GM12865 (cell line): ENCODE measurements at regions not wholly inside any gene's neighbourhood (a gene's known extent, or its start where the extent isn't known, plus 50 kb on each side); places are given as distances from the start of the nearest gene placed in this dataset.
A peak's percentile ranks its signal among the peaks of the same experiment; 100 is the strongest.

Experiments
- DNase-seq: peaks from one replicate; pipeline ENCODE4 v3.0.0; 2010; ENCODE audit warnings: low read depth
- H3K4me3 ChIP-seq: 2 replicates; pipeline ENCODE4 v1.5.1; 2011; ENCODE audit warnings: mild to moderate bottlenecking, low read depth, low read length, control low read depth
- TF ChIP-seq, protein P1 (sequence below): IDR thresholded peaks from 2 replicates; pipeline ENCODE4 v1.5.1; 2011; ENCODE audit warnings: low read length, control low read depth, low read depth, inconsistent platforms; ENCODE audit not compliant: insufficient read depth; ENCODE audit errors: missing control alignments

DNA sequence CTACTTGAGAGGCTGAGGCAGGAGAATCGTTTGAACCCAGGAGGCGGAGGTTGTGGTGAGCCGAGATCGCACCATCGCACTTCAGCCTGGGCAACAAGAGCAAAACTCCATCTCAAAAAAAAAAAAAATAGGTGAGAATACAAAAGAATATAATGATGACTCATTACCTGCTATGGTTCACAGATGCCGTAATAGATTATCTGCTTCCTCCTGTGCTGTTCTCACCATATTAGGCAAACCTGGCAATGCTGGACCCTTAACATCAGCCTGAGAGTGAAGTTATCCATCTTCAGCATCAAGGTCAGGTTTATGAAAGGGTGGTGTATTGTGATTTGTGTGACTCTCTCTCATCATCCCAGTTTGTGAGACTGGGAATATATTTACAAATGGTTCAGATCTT, 271.3 kb upstream of the CPHXL start:
- TF ChIP-seq, protein P1, sequence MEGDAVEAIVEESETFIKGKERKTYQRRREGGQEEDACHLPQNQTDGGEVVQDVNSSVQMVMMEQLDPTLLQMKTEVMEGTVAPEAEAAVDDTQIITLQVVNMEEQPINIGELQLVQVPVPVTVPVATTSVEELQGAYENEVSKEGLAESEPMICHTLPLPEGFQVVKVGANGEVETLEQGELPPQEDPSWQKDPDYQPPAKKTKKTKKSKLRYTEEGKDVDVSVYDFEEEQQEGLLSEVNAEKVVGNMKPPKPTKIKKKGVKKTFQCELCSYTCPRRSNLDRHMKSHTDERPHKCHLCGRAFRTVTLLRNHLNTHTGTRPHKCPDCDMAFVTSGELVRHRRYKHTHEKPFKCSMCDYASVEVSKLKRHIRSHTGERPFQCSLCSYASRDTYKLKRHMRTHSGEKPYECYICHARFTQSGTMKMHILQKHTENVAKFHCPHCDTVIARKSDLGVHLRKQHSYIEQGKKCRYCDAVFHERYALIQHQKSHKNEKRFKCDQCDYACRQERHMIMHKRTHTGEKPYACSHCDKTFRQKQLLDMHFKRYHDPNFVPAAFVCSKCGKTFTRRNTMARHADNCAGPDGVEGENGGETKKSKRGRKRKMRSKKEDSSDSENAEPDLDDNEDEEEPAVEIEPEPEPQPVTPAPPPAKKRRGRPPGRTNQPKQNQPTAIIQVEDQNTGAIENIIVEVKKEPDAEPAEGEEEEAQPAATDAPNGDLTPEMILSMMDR: no peak
- no peak for DNase-seq
- H3K4me3 ChIP-seq: no peak overlapping the region

DNA sequence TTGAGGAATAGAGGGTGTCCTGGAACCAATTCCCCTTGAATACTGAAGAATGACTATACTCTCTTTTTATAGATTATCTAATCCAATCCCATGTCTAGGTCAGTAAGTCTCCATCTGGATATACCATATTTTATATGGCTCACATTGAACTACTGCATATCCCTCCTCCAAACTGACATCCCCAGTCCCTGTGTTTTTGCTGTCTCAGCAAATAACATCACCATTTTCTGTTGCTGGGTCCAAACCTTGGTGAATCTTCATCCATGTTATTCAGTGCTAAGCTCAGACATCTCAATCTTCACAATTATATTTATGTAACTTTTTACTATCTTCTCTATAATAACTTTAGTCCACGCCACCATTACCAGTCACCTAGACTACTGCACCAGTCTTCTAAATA, 269.6 kb upstream of the CNTNAP4 start:
- DNase-seq: no peak
- TF ChIP-seq, protein P1: no peak

DNA sequence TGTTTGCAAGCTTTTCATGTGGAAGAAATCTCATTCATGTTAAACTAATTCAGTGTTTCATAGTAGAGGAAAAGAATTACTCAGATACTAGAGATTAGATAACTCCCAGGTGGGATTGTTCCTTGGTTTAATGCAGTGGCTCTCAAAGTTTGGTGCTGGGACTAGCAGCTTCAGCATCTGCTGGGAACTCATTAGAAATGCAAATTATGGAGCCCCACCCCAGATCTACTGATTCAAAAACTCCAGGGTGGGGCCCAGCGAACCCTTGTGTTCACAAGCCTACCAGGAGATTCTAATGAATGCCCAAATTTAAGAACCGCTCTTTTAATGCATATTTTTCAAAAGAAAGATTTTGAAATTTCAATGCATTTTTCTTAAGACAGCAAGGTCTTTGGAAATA, 253.4 kb upstream of the CNTNAP4 start:
- DNase-seq: no peak
- no peak overlapping the region for H3K4me3 ChIP-seq
- TF ChIP-seq, protein P1: no peak

More for the DNA sequence above, 269.6 kb upstream of the CNTNAP4 start:
- no peak overlapping the region for H3K4me3 ChIP-seq

DNA sequence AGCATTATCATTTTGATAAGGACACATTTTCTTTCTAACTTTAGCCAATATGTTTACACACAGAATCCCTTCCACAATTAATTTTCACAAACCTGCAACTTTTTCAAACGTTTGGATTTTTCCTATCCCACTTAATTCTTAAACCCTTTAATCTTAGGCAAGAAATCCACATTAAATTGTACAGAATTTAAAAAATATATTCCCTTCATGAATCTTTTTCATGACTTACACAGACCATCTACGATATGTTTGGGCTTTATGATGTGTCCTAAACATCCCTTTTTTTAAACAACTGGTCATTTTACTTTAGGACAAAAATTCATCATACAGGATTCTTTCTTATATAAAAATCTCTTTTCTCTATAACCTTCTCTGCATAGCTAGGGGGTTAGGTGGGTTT, 241.5 kb upstream of the CNTNAP4 start:
- H3K4me3 ChIP-seq: no peak overlapping the region
- TF ChIP-seq, protein P1: no peak
- DNase-seq: no peak

DNA sequence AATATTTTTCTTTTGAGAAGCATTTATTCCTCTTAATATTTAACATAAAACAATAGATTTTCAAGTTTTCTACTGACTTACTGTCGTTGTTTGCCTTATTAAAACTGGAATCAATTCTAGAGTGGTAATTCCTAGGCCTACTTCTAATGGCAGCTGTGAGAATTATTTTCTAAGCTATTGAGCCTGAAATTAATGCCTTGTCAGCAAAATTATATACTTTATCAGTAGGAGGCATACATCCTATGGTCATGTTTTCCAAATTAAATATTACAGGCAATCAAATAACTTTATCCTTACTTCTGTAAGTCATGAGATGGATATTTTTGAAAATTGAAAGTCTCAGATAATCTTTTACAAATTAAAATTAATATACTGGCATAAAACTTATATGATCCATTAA, 239.1 kb upstream of the CNTNAP4 start:
- H3K4me3 ChIP-seq: no peak overlapping the region
- TF ChIP-seq, protein P1: no peak
- no peak for DNase-seq

DNA sequence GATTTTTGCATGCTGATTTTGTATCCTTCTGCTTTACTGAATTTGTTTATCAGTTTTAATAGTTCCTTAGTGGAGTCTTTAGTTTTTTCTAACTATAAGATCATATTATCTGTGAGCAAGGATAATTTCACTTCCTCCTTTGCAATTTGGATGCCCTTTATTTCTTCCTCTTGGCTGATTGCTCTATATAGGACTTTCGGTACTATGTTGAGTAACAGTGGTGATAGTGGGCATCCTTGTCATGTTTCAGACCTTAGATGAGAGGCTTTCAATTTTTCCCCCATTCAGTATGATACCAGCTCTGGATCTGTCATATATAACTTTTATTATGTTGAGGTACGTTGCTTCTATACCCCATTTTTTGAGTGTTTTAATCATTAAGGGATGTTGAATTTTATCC, 224.5 kb upstream of the CNTNAP4 start:
- H3K4me3 ChIP-seq: no peak overlapping the region
- TF ChIP-seq, protein P1: no peak
- DNase-seq: peak; percentile 2

DNA sequence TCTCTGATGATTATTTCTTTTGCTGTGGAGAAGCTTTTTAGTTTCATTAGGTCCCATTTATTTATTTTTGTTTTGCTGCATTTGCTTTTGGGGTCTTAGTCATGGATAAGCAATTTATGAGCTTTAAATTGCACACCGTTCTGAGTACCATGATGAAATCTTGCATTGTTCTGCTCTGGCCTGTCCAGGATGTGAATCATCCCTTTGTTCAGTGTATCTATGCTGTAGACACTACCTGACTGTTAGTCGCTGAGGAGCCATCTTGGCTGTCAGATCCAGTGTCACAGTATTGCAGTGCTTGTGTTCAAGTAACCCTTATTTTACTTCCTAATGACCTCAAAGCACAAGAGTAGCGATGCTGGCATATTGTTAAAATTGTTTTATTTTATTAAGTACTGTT, 218.0 kb upstream of the CNTNAP4 start:
- DNase-seq: no peak
- H3K4me3 ChIP-seq: no peak overlapping the region
- TF ChIP-seq, protein P1: no peak
